ENCODE measurements at regions not wholly inside any gene's neighbourhood (a gene's known extent, or its start where the extent isn't known, plus 50 kb on each side); places are given as distances from the start of the nearest gene placed in this dataset.

GRCh38 chr2:190795686-190796085 is 84.9 kb upstream of the GLS start:
- Histone ChIP-seq H3K4me3 (no peak overlapping the region), H3K9me3 (no peaks in the 10 kb centered on the region), H3K27me3 (no peaks in the 10 kb centered on the region), H3K36me3 (no peaks in the 10 kb centered on the region), H3K4me1 (no peaks in the 10 kb centered on the region), H3K27ac (no peak overlapping the region)
- intact Hi-C loops (cut with DNase I; ENCODE audit: low total_unique reads), result no loop called here
- TF ChIP-seq CTCF (IDR thresholded peaks at IDR 0.05) (no peak), POLR2A (IDR thresholded peaks at IDR 0.05) (no peak)
- no peak for DNase-seq

- Histone ChIP-seq H3K4me3 (no peak overlapping the region), H3K4me1 (no peaks in the 10 kb centered on the region), H3K27ac (no peak overlapping the region), H3K36me3 (no peaks in the 10 kb centered on the region), H3K27me3 (no peaks in the 10 kb centered on the region), H3K9me3 (no peaks in the 10 kb centered on the region)
- intact Hi-C loops (cut with DNase I; ENCODE audit: low total_unique reads), result no loop called here
- no peak for TF ChIP-seq POLR2A (IDR thresholded peaks at IDR 0.05)
- no peak for DNase-seq
Measured at GRCh38 chr2:190799999-190800398, 80.6 kb upstream of the GLS start.

- intact Hi-C loops (cut with DNase I; ENCODE audit: low total_unique reads), result no loop called here
- no peaks in the 10 kb centered on the region for H3K36me3 ChIP-seq
- no peak for TF ChIP-seq POLR2A (IDR thresholded peaks at IDR 0.05)
- no peak for TF ChIP-seq CTCF (IDR thresholded peaks at IDR 0.05)
- no peaks in the 10 kb centered on the region for H3K27me3 ChIP-seq
- H3K4me3 ChIP-seq, result no peak overlapping the region
- no peaks in the 10 kb centered on the region for H3K4me1 ChIP-seq
- no peaks in the 10 kb centered on the region for H3K9me3 ChIP-seq
- DNase-seq, result no peak
- H3K27ac ChIP-seq, result no peak overlapping the region
Measured at GRCh38 chr2:190800528-190800927, 80.1 kb upstream of the GLS start.

GRCh38 chr2:190802129-190802528 is 78.5 kb upstream of the GLS start:
- TF ChIP-seq POLR2A (IDR thresholded peaks at IDR 0.05) (no peak), CTCF (IDR thresholded peaks at IDR 0.05) (no peak)
- Histone ChIP-seq H3K27me3 (no peaks in the 10 kb centered on the region), H3K4me3 (no peak overlapping the region), H3K4me1 (no peaks in the 10 kb centered on the region), H3K9me3 (no peaks in the 10 kb centered on the region), H3K36me3 (no peaks in the 10 kb centered on the region), H3K27ac (no peak overlapping the region)
- intact Hi-C loops (cut with DNase I; ENCODE audit: low total_unique reads), result no loop called here
- no peak for DNase-seq

GRCh38 chr2:190802626-190803209 is 77.9 kb upstream of the GLS start:
- intact Hi-C loops (cut with DNase I; ENCODE audit: low total_unique reads), result no loop called here
- H3K4me1 ChIP-seq, result no peaks in the 10 kb centered on the region
- H3K27me3 ChIP-seq, result no peaks in the 10 kb centered on the region
- no peaks in the 10 kb centered on the region for H3K9me3 ChIP-seq
- H3K27ac ChIP-seq, result no peak overlapping the region
- no peak for TF ChIP-seq CTCF (IDR thresholded peaks at IDR 0.05)
- TF ChIP-seq POLR2A (IDR thresholded peaks at IDR 0.05), result no peak
- no peak overlapping the region for H3K4me3 ChIP-seq
- no peaks in the 10 kb centered on the region for H3K36me3 ChIP-seq
- no peak for DNase-seq
